ENCODE measurements at regions not wholly inside any gene's neighbourhood (a gene's known extent, or its start where the extent isn't known, plus 50 kb on each side); places are given as distances from the start of the nearest gene placed in this dataset.

DNA sequence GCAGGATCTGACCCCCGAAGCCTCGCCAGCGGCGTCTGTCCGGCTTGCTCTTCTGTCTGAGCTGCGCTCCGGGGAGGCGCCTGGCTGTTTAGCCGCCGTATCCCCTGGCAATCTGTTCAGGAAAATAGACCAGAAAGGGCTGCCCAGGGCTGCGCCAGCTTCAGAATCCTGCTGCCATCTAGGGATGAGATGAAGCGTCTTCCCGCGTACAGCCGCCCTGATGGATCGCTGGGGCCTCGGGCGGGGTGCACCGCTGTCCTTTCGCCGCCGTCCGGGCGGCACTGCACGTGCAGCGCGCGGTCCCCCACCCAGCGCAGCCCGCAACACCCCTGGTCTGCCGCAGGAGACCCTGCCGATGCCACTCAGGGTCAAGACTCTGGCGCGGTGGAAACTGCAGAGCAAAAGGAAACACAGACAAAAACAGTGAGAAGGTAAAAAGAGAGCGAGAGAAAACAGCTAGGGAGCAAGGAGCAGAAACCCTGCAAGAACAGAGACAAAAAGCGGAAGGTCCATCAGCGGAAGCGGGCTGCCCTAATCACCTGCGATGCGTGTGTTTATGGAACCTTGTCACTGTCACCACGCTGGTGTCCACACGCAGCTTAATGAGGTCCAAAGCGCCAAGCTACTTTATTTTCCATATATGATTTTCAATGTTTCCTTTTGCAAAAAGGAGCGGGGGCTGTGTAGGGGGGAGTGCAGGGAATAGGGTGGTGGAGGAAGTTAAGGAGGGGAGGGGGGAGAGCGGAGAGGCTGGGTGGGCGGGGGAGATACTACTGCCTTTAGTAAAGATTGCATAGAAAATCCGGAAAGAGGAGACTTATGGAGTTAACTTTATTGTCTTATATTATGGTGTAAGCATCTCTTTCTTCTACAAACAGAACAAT is 2113.3 kb upstream of the PIK3C3 start:
- H3K4me3 ChIP-seq = peak overlapping the region in 3 of 4 donors; percentile 15 to 41 (median 37)
- DNase-seq = peak; percentile 41 to 78
- no peaks in the 10 kb centered on the region for H3K27me3 ChIP-seq
- TF ChIP-seq, protein P1, sequence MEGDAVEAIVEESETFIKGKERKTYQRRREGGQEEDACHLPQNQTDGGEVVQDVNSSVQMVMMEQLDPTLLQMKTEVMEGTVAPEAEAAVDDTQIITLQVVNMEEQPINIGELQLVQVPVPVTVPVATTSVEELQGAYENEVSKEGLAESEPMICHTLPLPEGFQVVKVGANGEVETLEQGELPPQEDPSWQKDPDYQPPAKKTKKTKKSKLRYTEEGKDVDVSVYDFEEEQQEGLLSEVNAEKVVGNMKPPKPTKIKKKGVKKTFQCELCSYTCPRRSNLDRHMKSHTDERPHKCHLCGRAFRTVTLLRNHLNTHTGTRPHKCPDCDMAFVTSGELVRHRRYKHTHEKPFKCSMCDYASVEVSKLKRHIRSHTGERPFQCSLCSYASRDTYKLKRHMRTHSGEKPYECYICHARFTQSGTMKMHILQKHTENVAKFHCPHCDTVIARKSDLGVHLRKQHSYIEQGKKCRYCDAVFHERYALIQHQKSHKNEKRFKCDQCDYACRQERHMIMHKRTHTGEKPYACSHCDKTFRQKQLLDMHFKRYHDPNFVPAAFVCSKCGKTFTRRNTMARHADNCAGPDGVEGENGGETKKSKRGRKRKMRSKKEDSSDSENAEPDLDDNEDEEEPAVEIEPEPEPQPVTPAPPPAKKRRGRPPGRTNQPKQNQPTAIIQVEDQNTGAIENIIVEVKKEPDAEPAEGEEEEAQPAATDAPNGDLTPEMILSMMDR (IDR thresholded peaks at IDR 0.05) = peak in 1 of 6 experiments; percentile 21
- TF ChIP-seq POLR2A (IDR thresholded peaks at IDR 0.05) = no peak
- 3 to 4% methylated on average over 33 to 47 of the region's 47 CpGs for WGBS, 2 donors
- H3K4me1 ChIP-seq = peaks cover 3 to 16% (median 9%) of the 10 kb centered on the region in 4 donors
- H3K9me3 ChIP-seq = no peaks in the 10 kb centered on the region
- peak; percentile 56 to 69 for ATAC-seq (ENCODE audit: low FRiP score in 2 of 2)
- no peaks in the 10 kb centered on the region for H3K36me3 ChIP-seq
- H3K27ac ChIP-seq = peak overlapping the region in 1 of 4 donors; percentile 21

DNA sequence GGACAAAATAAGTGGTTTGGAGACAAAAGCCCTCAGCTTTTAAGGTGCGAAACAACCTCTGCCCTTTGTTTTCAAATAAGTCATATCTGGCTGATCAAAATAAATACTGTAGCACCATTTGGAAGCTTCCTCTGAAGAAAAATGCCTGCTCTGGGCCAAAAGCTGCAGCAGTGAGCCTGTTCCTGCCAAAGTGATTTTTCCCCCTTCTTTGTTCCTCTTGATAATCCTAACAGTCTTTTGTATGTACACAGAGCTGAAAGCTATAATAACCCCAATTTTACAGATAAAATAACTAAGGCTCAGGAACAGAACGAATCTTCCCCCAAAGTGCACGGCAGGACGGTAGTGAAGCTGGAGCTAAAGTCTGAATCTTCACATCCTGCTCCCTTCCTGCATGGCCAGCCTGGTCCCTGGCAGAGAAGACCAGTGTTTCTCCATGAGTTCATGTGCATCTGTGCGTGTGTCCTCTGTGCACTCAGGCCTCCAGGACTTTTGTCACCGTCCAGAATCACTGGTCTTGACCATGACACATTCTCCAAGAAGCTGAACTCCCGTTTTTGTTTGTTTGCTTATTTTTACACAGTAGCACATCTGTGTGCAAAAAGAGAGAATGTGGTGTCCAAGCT is 2114.1 kb upstream of the PIK3C3 start:
- Histone ChIP-seq H3K27ac (peak overlapping the region in 1 of 4 donors; percentile 20), H3K36me3 (no peaks in the 10 kb centered on the region), H3K4me1 (peaks cover 3 to 16% (median 9%) of the 10 kb centered on the region in 4 donors), H3K9me3 (no peaks in the 10 kb centered on the region), H3K27me3 (no peaks in the 10 kb centered on the region), H3K4me3 (peak overlapping the region in 3 of 4 donors; percentile 15 to 41 (median 37))
- TF ChIP-seq POLR2A (IDR thresholded peaks at IDR 0.05) = no peak
- TF ChIP-seq, protein P1 (IDR thresholded peaks at IDR 0.05) = no peak
- no peak for TF ChIP-seq EP300 (IDR thresholded peaks at IDR 0.05)
- no peak for TF ChIP-seq POLR2AphosphoS5 (IDR thresholded peaks at IDR 0.05)
- DNase-seq (no peak), ATAC-seq (ENCODE audit: low FRiP score in 2 of 2) (peak in 1 of 2 donors; percentile 38)
- 18 to 27% methylated on average over 7 of the region's 7 CpGs for WGBS, 2 donors

DNA sequence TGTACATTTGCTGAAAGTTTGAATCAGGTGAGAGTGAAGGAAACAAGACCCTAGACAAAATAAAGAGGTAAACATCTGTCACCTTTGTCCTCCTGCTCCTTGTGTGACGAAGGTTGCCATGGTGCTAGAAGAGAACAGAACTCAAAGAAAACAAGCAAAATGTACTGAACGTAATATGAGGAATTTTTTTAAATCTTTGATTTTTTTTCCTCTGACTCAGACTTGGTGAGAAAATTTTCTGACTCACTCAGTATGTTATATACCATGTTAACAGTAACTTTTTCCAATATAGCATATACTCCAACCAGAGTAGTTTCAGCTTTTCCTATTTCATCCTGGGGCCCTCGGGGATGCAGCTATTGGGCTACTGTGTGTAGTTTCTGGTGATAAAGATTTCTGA is 2114.6 kb upstream of the PIK3C3 start:
- DNase-seq = no peak
- 71 to 79% methylated on average over 3 of the region's 3 CpGs for whole genome bisulfite sequencing, 2 donors
- Histone ChIP-seq H3K9me3 (no peaks in the 10 kb centered on the region), H3K36me3 (no peaks in the 10 kb centered on the region), H3K27me3 (no peaks in the 10 kb centered on the region), H3K27ac (no peak overlapping the region), H3K4me3 (no peak overlapping the region), H3K4me1 (peaks cover 3 to 16% (median 9%) of the 10 kb centered on the region in 4 donors)
- ATAC-seq (ENCODE audit: low FRiP score in 2 of 2) = no peak
- TF ChIP-seq, protein P1 (IDR thresholded peaks at IDR 0.05) = no peak
- TF ChIP-seq EP300 (IDR thresholded peaks at IDR 0.05) = peak in 1 of 4 donors; percentile 50
- TF ChIP-seq POLR2A (IDR thresholded peaks at IDR 0.05) = no peak
- TF ChIP-seq POLR2AphosphoS5 (IDR thresholded peaks at IDR 0.05) = no peak

DNA sequence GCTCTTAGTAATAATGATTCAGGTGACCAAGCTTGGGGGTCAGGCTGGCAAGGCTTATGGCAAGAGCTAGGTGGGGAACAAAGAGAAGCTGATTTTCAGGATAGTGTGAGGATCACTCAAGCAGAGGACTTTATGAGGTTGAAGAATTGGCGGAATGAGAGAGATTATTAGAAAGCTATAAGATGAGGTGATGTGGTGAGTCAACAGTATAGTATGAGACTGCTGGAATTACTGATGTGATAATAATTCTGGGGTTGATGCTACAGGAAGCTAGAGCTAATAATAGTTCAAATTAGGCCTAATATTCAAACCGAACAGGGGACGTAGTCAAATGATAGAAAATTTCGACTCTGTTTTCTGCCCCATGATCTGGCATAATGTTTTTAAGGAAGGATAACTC is 2115.3 kb upstream of the PIK3C3 start:
- Histone ChIP-seq H3K9me3 (no peaks in the 10 kb centered on the region), H3K27me3 (no peaks in the 10 kb centered on the region), H3K4me1 (peaks cover 0 to 16% (median 9%) of the 10 kb centered on the region in 4 donors), H3K27ac (no peak overlapping the region), H3K36me3 (no peaks in the 10 kb centered on the region), H3K4me3 (no peak overlapping the region)
- DNase-seq = no peak
- TF ChIP-seq POLR2A (IDR thresholded peaks at IDR 0.05) (no peak), POLR2AphosphoS5 (IDR thresholded peaks at IDR 0.05) (no peak)
- TF ChIP-seq, protein P1 (IDR thresholded peaks at IDR 0.05) = no peak
- no peak for ATAC-seq (ENCODE audit: low FRiP score in 2 of 2)
- 81 to 85% methylated on average over 4 of the region's 4 CpGs for WGBS, 2 donors
